SK-N-SH (cell line): ENCODE measurements at regions not wholly inside any gene's neighbourhood (a gene's known extent, or its start where the extent isn't known, plus 50 kb on each side); places are given as distances from the start of the nearest gene placed in this dataset.

Source experiments
- CTCF ChIA-PET: fragments of 300-600, 350-600 bp; formaldehyde crosslinking; extraction: SDS; loops from one replicate; lab custom pipeline; 2021; lab: Yijun Ruan, JAX
- POLR2A ChIA-PET: fragments of 350-600 bp; sonication (Branson Sonifier 250); formaldehyde crosslinking; extraction: SDS; loops from one replicate; lab custom pipeline; 2020; ENCODE audit warnings: antibody characterized with exemption, inconsistent platforms; lab: Yijun Ruan, JAX
- DNase-seq: peaks from one replicate; pipeline ENCODE4 v3.0.0; 2012
- H2AFZ ChIP-seq: fragments of 200-600 bp; sonication (generic); 2 replicates; pipeline ENCODE4 v1.8.1; 2016; ENCODE audit warnings: antibody characterized with exemption, mild to moderate bottlenecking, low read depth
- H3F3A ChIP-seq: fragments of 200-600 bp; sonication (generic); replicated peaks from 2 replicates; pipeline ENCODE3; 2016; ENCODE audit warnings: antibody characterized with exemption, mild to moderate bottlenecking; ENCODE audit not compliant: insufficient read depth
- H3K27ac ChIP-seq, 2 experiments: fragments of 200-500 bp in 1 of 2; fragments of 200-600 bp in 1 of 2; sonication (Bioruptor generic) in 1 of 2; sonication (generic), shearing (Covaris generic) in 1 of 2; 2 replicates each; pipeline versions ENCODE4 v1.5.1 to v1.6.1; 2014 to 2016; ENCODE audit warnings: low read depth in 2 of 2, inconsistent platforms in 1 of 2, low read length in 1 of 2, mild to moderate bottlenecking in 1 of 2, mixed read lengths in 1 of 2
- H3K27me3 ChIP-seq: fragments of 200-600 bp; sonication (generic), shearing (Covaris generic); 2 replicates; pipeline ENCODE4 v1.6.1; 2016; ENCODE audit warnings: mixed run types; ENCODE audit not compliant: insufficient read depth
- H3K36me3 ChIP-seq, 2 experiments: fragments of 200-500 bp in 1 of 2; fragments of 200-600 bp in 1 of 2; sonication (Bioruptor generic) in 1 of 2; sonication (generic) in 1 of 2; replicated peaks in 1 of 2; 2 replicates each; pipeline versions ENCODE3 to v1.5.1; 2014 to 2016; ENCODE audit warnings: low read length in 1 of 2, mild to moderate bottlenecking in 1 of 2; ENCODE audit not compliant: insufficient read depth in 2 of 2, control insufficient read depth in 1 of 2
- H3K4me1 ChIP-seq, 2 experiments: fragments of 200-500 bp in 1 of 2; fragments of 200-600 bp in 1 of 2; sonication (Bioruptor generic) in 1 of 2; sonication (generic), shearing (Covaris generic) in 1 of 2; 2 replicates each; pipeline versions ENCODE4 v1.5.1 to v1.6.1; 2014 to 2016; ENCODE audit warnings: low read depth in 1 of 2, low read length in 1 of 2, mixed run types in 1 of 2; ENCODE audit not compliant: insufficient read depth in 2 of 2, control insufficient read depth in 1 of 2
- H3K4me2 ChIP-seq: fragments of 200-600 bp; sonication (generic), shearing (Covaris generic); 2 replicates; pipeline ENCODE4 v1.6.1; 2017; ENCODE audit warnings: mixed run types
- H3K4me3 ChIP-seq, 2 experiments: fragments of 200-500 bp in 1 of 2; fragments of 200-600 bp in 1 of 2; sonication (Bioruptor generic) in 1 of 2; sonication (generic), shearing (Covaris generic) in 1 of 2; 2 replicates each; pipeline versions ENCODE4 v1.5.1 to v1.8.1; 2014 to 2016; ENCODE audit warnings: low read depth in 2 of 2, inconsistent platforms in 1 of 2, low read length in 1 of 2, mild to moderate bottlenecking in 1 of 2, mixed read lengths in 1 of 2, moderate library complexity in 1 of 2
- H3K79me2 ChIP-seq: fragments of 200-600 bp; sonication (generic); 2 replicates; pipeline ENCODE4 v1.8.1; 2017; ENCODE audit warnings: mild to moderate bottlenecking; ENCODE audit not compliant: insufficient read depth
- H3K9ac ChIP-seq: fragments of 200-600 bp; sonication (generic); 2 replicates; pipeline ENCODE4 v1.6.1; 2017; ENCODE audit warnings: mixed run types
- H3K9me2 ChIP-seq: fragments of 200-600 bp; sonication (generic); 2 replicates; pipeline ENCODE4 v1.6.1; 2017; ENCODE audit warnings: mixed run types
- H3K9me3 ChIP-seq: fragments of 200-600 bp; sonication (generic); 2 replicates; pipeline ENCODE4 v1.6.1; 2017; ENCODE audit warnings: mixed run types, mild to moderate bottlenecking, moderate library complexity
- H4K20me1 ChIP-seq: fragments of 200-600 bp; sonication (generic); 2 replicates; pipeline ENCODE4 v1.6.1; 2017; ENCODE audit warnings: mild to moderate bottlenecking, mixed run types; ENCODE audit not compliant: insufficient read depth
- FOXM1 ChIP-seq: IDR thresholded peaks from 2 replicates; pipeline ENCODE4 v1.4.0; 2012; ENCODE audit warnings: low read depth, mild to moderate bottlenecking
- RAD21 ChIP-seq: IDR thresholded peaks from 2 replicates; pipeline ENCODE4 v1.6.1; 2012; ENCODE audit warnings: mild to moderate bottlenecking, low read length
- SMC3 ChIP-seq: IDR thresholded peaks from 2 replicates; pipeline ENCODE4 v1.6.1; 2012; ENCODE audit warnings: low read depth, low read length, improper control_type of control experiment
- TCF12 ChIP-seq: IDR thresholded peaks from 2 replicates; pipeline ENCODE4 v1.4.0; 2012
- TEAD4 ChIP-seq: IDR thresholded peaks from 2 replicates; pipeline ENCODE4 v1.4.0; 2012; ENCODE audit warnings: mild to moderate bottlenecking, borderline replicate concordance; ENCODE audit not compliant: insufficient read depth
- WGBS: methylation state at CpG from one replicate; pipeline ENCODE4 v1.1.6; 2017; ENCODE audit warnings: low lambda C conversion rate; 5-methylcytosine and 5-hydroxymethylcytosine counted together
- TF ChIP-seq, protein P1 (sequence below): IDR thresholded peaks from 2 replicates; pipeline ENCODE4 v1.6.1; 2012; ENCODE audit warnings: mild to moderate bottlenecking, low read depth, low read length, moderate library complexity
- TF ChIP-seq, protein P2 (sequence below): fragments of 200-600 bp; sonication (generic); IDR thresholded peaks from 2 replicates; pipeline ENCODE4 v1.6.1; 2017; ENCODE audit warnings: antibody characterized with exemption, mild to moderate bottlenecking, moderate library complexity

- TF ChIP-seq, protein P1, sequence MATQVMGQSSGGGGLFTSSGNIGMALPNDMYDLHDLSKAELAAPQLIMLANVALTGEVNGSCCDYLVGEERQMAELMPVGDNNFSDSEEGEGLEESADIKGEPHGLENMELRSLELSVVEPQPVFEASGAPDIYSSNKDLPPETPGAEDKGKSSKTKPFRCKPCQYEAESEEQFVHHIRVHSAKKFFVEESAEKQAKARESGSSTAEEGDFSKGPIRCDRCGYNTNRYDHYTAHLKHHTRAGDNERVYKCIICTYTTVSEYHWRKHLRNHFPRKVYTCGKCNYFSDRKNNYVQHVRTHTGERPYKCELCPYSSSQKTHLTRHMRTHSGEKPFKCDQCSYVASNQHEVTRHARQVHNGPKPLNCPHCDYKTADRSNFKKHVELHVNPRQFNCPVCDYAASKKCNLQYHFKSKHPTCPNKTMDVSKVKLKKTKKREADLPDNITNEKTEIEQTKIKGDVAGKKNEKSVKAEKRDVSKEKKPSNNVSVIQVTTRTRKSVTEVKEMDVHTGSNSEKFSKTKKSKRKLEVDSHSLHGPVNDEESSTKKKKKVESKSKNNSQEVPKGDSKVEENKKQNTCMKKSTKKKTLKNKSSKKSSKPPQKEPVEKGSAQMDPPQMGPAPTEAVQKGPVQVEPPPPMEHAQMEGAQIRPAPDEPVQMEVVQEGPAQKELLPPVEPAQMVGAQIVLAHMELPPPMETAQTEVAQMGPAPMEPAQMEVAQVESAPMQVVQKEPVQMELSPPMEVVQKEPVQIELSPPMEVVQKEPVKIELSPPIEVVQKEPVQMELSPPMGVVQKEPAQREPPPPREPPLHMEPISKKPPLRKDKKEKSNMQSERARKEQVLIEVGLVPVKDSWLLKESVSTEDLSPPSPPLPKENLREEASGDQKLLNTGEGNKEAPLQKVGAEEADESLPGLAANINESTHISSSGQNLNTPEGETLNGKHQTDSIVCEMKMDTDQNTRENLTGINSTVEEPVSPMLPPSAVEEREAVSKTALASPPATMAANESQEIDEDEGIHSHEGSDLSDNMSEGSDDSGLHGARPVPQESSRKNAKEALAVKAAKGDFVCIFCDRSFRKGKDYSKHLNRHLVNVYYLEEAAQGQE: no peak
- TF ChIP-seq FOXM1 (no peak), TCF12 (no peak), RAD21 (no peak)
Measured at GRCh38 chr2:175253871-175254270, 72.4 kb upstream of the ATP5MC3 start (continued).

GRCh38 chr2:175251425-175252041, 70.0 kb upstream of the ATP5MC3 start:
- peak; percentile 40 for DNase-seq
- Histone ChIP-seq H4K20me1 (no peaks in the 10 kb centered on the region), H3K4me1 (no peaks in the 10 kb centered on the region), H3K79me2 (no peaks in the 10 kb centered on the region), H3K9me2 (no peaks in the 10 kb centered on the region), H3K4me3 (no peak overlapping the region; a peak in 1 of 4 replicates), H3K27me3 (no peaks in the 10 kb centered on the region), H3K4me2 (no peak overlapping the region), H3K36me3 (no peaks in the 10 kb centered on the region), H3K9me3 (no peaks in the 10 kb centered on the region), H3F3A (no peaks in the 10 kb centered on the region), H3K27ac (no peak overlapping the region), H2AFZ (no peak overlapping the region), H3K9ac (no peak overlapping the region)
- TF ChIP-seq RAD21 (peak; percentile 69), TEAD4 (no peak), SMC3 (peak; percentile 64)
- TF ChIP-seq, protein P2, sequence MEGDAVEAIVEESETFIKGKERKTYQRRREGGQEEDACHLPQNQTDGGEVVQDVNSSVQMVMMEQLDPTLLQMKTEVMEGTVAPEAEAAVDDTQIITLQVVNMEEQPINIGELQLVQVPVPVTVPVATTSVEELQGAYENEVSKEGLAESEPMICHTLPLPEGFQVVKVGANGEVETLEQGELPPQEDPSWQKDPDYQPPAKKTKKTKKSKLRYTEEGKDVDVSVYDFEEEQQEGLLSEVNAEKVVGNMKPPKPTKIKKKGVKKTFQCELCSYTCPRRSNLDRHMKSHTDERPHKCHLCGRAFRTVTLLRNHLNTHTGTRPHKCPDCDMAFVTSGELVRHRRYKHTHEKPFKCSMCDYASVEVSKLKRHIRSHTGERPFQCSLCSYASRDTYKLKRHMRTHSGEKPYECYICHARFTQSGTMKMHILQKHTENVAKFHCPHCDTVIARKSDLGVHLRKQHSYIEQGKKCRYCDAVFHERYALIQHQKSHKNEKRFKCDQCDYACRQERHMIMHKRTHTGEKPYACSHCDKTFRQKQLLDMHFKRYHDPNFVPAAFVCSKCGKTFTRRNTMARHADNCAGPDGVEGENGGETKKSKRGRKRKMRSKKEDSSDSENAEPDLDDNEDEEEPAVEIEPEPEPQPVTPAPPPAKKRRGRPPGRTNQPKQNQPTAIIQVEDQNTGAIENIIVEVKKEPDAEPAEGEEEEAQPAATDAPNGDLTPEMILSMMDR: peak; percentile 86
- TF ChIP-seq, protein P1: no peak
- ChIA-PET POLR2A (no interaction called here), CTCF (interaction anchor here (0.6 to 7.4 kb wide), 72 partner anchors 10 to 888 kb away, joined by 3 to 168 read pairs (median 4); partner anchors contain the start of genes EVX2, HOXD11 and HOXD12)
- 12% methylated on average over 5 of the region's 5 CpGs for WGBS
